ENCODE measurements at regions not wholly inside any gene's neighbourhood (a gene's known extent, or its start where the extent isn't known, plus 50 kb on each side); places are given as distances from the start of the nearest gene placed in this dataset.

DNA sequence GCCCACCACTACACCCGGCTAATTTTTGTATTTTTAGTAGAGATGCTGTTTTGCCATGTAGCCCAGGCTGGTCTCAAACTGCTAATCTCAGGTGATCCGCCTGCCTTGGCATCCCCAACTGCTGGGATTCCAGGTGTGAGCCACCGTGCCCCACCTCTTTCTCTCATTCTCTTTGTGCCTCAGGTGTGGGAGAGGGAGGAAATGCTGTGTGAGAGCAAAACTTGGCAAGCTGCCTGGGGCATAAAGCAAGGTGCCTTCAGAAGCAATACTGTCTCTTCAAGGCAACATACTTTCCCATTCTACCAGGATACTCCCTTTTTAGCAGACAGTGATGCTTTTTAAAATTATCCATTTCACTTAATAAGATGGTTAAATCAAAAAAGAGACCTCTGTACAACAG, 53.2 kb upstream of the RFC3 start:
- H3K4me1 ChIP-seq: no peaks in the 10 kb centered on the region
- H3K9me3 ChIP-seq: no peaks in the 10 kb centered on the region
- H3K27me3 ChIP-seq: no peaks in the 10 kb centered on the region
- DNase-seq: no peak
- intact Hi-C loops (cut with DNase I; ENCODE audit: low total_unique reads): no loop called here
- H3K27ac ChIP-seq: no peak overlapping the region
- TF ChIP-seq POLR2A (IDR thresholded peaks at IDR 0.05) (no peak), CTCF (IDR thresholded peaks at IDR 0.05) (no peak)
- H3K36me3 ChIP-seq: no peaks in the 10 kb centered on the region
- H3K4me3 ChIP-seq: no peak overlapping the region

GRCh38 chr13:33766329-33767123, 51.4 kb upstream of the RFC3 start:
- intact Hi-C loops (cut with DNase I; ENCODE audit: low total_unique reads): no loop called here
- H3K4me3 ChIP-seq: no peak overlapping the region
- DNase-seq: no peak
- no peaks in the 10 kb centered on the region for H3K36me3 ChIP-seq
- no peaks in the 10 kb centered on the region for H3K4me1 ChIP-seq
- H3K27me3 ChIP-seq: no peaks in the 10 kb centered on the region
- H3K27ac ChIP-seq: no peak overlapping the region
- TF ChIP-seq CTCF (IDR thresholded peaks at IDR 0.05) (no peak), POLR2A (IDR thresholded peaks at IDR 0.05) (no peak)
- no peaks in the 10 kb centered on the region for H3K9me3 ChIP-seq

GRCh38 chr13:33767140-33767539, 50.8 kb upstream of the RFC3 start:
- H3K27ac ChIP-seq: no peak overlapping the region
- TF ChIP-seq CTCF (IDR thresholded peaks at IDR 0.05) (no peak), POLR2A (IDR thresholded peaks at IDR 0.05) (no peak)
- H3K4me3 ChIP-seq: no peak overlapping the region
- H3K36me3 ChIP-seq: no peaks in the 10 kb centered on the region
- no peaks in the 10 kb centered on the region for H3K4me1 ChIP-seq
- H3K27me3 ChIP-seq: no peaks in the 10 kb centered on the region
- no peaks in the 10 kb centered on the region for H3K9me3 ChIP-seq
- no peak for DNase-seq
- intact Hi-C loops (cut with DNase I; ENCODE audit: low total_unique reads): no loop called here

All from uterus (tissue), 3 donors.